ENCODE measurements at regions not wholly inside any gene's neighbourhood (a gene's known extent, or its start where the extent isn't known, plus 50 kb on each side); places are given as distances from the start of the nearest gene placed in this dataset.

- DNase-seq (ENCODE audit: low read depth), result no peak
Observed at GRCh38 chr4:163875327-163875726, 380.8 kb downstream of the TMA16 start.

DNA sequence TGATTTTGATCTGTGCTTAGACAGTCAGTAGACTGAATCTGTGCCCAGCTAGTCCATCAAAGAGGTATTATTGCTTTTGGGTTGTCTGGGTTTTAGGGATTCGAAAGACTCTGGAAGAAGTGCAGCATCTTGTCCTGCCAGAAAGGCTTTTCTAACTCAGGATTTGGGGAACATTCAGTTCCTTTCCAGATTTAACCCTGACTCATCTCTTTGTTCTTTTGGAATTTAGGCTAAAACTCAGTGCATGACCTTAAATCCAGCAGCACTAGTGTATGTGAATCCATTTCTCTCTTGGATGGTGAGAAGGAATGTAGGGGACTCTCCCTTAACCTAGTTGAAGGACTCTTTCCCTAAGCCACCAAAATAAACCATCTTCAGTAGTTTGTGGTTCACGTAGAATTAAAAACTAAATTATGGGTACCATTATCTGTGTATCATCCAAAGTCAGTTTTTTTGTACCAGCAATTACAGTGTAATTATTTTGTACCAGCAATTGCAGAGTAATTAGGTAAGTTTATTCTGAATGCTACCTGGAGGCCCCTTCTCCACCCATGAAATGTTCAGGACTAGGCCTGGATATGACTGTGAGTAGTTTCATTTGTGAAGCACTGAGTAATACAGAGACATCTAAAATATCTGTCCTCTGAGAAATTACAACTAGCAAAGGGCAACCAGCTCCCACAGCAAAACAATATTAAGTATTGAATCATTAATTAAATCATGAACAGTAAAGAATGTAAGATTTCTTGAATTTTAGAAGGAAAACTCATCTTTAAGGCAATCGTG, 384.0 kb downstream of the TMA16 start:
- DNase-seq (ENCODE audit: low read depth), result no peak

GRCh38 chr4:163892417-163892816, 397.9 kb downstream of the TMA16 start:
- DNase-seq (ENCODE audit: low read depth), result no peak

DNA sequence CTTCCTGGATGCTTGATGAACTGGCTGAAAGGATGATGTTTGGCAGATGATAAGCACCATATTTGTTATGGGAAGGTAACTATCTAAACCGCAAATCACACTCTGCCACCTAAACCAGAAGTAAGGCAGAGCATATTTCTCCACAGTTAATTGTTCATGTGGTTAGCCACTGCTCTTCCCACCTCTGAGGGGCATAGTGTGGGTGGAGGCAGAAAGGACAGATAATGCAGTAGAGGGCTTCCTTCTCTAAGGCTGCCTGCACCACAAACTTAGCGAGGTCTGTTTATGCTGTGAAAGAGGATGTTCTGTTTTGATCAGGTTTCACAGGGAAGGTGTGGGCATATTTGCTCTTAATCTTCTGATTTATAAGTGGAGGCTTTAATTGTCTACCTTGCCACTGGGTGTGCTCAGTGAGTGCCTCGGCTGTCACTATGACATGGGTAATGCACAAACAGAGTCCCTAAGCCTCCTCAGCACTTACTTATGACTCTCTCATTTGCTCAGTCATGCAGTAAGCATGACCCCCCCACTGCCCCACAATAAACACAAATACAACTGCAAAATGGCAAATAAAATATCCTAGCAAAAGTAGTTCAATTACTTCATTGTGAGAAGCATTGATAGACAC, 401.0 kb downstream of the TMA16 start:
- DNase-seq (ENCODE audit: low read depth), result no peak

GRCh38 chr4:163901319-163901718, 406.8 kb downstream of the TMA16 start:
- no peak for DNase-seq (ENCODE audit: low read depth)

DNA sequence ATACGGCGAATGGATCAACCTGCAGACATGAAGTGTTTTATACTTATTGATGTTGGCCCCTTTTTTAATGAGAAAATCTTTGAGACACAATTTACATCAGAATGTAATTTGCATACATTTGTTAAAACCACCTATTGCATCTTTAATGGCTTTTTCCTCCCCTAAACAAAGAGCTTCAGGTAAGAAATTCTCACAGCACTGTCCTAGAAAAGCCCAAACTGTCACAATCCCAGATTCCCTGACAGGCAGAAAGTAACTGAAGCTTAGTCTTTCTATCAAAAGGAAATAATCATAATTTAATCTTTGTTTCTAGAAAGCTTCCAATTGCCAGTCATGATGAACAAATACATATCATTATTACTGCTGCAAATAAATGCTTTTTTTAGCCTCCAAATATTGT, 407.9 kb downstream of the TMA16 start:
- no peak for DNase-seq (ENCODE audit: low read depth)

DNA sequence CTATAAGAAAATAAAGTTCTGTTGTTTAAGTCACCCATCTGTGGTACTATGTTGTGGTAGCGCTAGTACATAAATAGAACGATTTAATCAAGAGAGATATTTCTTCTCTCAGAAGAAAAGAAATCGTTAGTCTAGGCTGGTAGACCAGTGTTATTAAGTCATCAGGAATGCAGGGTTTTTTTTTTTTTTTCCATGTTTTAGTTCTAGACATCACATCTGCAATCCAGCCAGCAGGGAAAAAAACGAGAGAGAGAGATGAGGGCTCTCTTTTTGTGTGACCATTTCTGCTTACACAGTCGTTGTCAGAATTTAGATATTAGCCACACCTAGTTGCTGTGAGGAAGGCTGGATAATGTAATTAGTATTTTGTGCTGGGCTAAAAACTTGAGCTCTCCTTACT, 417.4 kb downstream of the TMA16 start:
- DNase-seq (ENCODE audit: low read depth), result no peak

DNA sequence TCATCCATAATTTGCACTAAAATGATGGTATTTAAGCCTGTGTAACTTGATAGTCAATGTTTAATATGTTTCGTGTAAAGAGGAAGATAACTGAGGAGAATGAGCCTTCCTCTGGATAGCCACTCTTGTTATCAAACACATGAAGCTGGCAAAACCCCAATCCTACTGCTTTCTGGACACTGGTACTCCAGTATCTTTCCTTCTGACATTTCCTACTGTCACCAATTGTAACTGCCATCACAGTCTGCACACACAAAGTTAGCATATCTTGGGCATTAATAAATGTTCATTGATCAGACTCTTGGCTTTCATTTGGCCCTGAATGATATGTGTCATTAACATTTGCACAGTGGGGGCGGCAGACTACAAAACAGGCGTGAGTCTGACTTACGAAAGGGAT, 419.1 kb downstream of the TMA16 start:
- no peak for DNase-seq (ENCODE audit: low read depth)

- no peak for DNase-seq (ENCODE audit: low read depth)
Observed at GRCh38 chr4:163915896-163916295, 421.4 kb downstream of the TMA16 start.

DNA sequence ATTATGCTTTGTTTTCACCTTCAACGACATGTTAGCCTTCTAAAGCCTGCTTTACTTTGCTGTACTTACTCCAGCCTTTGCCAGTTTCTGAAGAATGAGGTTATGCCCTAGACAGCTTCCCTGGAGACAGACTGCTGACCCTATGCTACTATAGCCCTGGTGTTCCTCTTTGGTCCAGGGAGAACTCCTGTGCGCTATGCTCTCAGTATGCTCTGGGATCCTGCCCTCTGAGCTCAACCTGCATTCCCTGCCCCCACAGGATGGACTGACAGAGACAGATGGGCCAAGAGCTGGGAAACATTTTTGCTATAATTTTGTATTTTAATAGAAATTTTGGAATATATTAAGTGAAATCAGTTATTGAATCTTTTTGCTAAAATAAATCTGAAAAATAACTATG, 425.9 kb downstream of the TMA16 start:
- no peak for DNase-seq (ENCODE audit: low read depth)

DNA sequence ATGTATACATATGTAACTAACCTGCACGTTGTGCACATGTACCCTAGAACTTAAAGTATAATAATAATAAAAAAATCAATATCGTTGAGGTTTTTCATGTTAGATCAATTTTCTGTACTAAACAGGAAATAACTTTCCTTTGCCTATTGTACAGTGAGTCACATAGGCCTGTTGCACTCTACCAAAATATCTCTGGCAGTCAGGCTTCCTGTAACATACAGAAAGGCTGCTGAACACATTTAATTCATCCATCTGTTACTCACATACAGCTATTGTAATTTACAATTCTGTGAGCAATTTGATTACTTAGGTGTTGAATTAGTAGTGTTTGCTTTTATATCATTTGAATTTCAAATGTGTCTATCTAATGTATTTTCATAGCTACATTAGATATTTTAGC, 427.8 kb downstream of the TMA16 start:
- DNase-seq (ENCODE audit: low read depth), result no peak

- DNase-seq (ENCODE audit: low read depth), result no peak
Observed at GRCh38 chr4:163923092-163923491, 428.6 kb downstream of the TMA16 start.

DNA sequence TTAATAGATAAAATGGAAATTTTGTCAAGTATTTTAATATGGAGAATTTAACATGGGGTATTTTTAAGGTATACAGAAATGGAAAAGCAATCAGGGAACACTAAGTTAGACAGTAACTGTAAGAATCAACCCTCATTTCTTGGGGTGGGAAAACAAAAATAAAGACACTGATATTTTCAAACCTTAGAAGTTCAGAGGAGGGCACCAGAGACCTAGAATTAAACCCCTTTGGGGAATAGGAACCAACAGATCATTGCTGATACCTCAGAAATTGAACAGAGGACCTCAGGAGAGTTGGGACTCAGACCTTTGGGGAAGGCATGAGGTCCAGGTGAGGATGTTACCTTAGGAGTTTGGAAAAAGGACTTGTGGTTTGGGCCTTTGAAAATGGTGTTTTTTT, 435.6 kb downstream of the TMA16 start:
- no peak for DNase-seq (ENCODE audit: low read depth)

- no peak for DNase-seq (ENCODE audit: low read depth)
Observed at GRCh38 chr4:163932504-163932903, 438.0 kb downstream of the TMA16 start.

DNA sequence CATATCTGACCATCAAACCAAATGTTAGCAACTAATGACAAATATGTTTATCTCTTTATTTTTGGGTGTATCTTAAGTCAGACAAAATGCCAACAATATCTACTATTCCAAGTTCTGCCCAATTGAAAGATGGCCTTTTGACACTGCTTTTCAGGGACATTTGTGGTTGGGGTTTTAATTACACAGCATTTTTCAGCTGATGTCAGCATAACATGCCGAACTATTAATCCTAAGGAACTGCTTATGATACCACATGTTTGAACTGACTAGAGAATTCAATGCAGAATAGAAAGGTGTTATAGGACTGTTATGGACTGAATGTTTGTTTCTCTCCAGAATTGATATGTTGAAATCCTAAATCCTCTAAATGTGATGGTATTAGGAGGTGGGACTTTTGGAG, 445.1 kb downstream of the TMA16 start:
- DNase-seq (ENCODE audit: low read depth), result no peak

- DNase-seq (ENCODE audit: low read depth), result no peak
Observed at GRCh38 chr4:163941221-163941905, 446.9 kb downstream of the TMA16 start.

- no peak for DNase-seq (ENCODE audit: low read depth)
Observed at GRCh38 chr4:163948920-163949455, 454.5 kb downstream of the TMA16 start.

GRCh38 chr4:163949976-163950601, 455.6 kb downstream of the TMA16 start:
- no peak for DNase-seq (ENCODE audit: low read depth)

DNA sequence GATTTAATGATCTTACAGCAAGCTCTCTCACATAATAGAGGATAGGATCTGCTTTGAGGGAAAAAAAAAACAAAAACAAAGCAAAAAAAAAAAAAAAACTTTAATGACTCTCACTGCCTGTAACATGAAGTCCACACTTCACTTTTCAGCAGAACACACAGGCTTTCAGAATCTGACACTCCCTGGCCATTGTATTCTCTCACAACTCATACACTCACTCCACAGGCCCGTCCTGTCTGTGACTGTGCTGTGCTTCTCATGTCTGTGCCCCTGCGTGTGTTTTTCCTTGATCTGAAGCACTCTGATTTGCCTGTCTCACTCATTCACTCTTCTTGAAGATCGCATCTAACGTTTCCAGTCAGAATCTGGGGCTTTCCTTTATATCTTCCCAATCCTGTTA, 460.8 kb downstream of the TMA16 start:
- DNase-seq (ENCODE audit: low read depth), result no peak

DNA sequence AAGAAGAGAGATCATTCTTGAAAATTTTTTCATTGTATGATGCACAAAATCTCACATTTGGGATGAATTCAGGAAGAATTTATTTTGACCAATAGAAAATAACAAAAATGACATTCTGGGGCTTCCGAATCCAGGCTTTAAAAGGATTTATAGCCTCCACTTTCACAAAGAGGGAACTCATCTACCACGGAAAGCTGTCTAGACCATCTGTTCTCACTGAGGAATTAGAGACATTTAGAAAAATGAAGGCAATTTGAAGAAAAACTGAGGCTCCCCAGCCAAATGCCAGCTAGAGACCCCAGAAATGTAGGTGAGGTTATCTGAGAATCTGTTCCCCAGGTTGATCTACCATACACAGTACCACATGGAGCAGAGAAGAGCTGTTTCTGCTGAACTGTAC, 464.3 kb downstream of the TMA16 start:
- no peak for DNase-seq (ENCODE audit: low read depth)

GRCh38 chr4:163959932-163960331, 465.4 kb downstream of the TMA16 start:
- no peak for DNase-seq (ENCODE audit: low read depth)

DNA sequence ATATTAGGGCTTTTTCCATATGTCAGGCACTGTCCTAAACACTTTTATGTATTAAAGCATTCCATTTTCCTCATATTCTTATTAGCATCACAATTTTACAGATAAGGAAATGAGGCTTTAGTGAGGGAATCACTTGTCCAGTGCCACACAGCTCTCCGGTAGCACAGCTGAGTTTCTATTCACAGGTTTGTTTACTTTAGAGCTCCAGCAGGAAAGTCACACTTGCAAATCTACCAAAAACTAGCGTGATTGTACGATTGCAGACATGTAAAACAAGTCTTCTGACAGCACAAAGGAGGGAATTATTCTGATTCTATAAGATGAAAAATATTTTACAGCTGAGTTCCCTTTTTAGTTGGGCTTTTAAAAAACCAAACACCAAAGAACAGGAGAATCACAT, 472.1 kb downstream of the TMA16 start:
- no peak for DNase-seq (ENCODE audit: low read depth)

DNA sequence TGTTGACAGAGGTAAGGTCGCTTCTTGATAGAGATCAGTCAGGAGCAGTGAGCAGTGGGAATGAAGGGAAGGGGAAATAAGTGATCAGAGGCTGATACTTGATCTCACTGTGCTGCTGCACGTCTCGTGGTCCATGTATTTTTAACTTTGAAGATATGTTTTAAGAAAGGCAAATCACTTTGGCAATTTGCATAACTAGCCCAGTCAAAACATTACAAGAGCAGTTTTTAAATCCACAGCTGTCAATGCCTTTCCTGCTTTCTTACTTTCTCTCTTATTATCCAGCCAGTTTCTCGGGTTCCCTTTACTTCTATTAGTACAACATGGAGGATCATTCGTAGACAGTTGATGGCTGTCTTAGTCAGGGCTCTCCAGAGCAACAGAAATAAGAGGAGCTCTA, 472.8 kb downstream of the TMA16 start:
- no peak for DNase-seq (ENCODE audit: low read depth)
